GM21717 (cell line): ENCODE measurements at regions not wholly inside any gene's neighbourhood (a gene's known extent, or its start where the extent isn't known, plus 50 kb on each side); places are given as distances from the start of the nearest gene placed in this dataset.

Experiments
- ATAC-seq: cut with Tn5 transposase; IDR thresholded peaks from one replicate; pipeline ENCODE4 v1.9.1; 2021; ENCODE audit warnings: mild to moderate bottlenecking, moderate library complexity; ENCODE audit not compliant: unreplicated experiment

- no peak for ATAC-seq
Measured at GRCh38 chr18:38019292-38019691, 453.7 kb upstream of the CELF4 start.

- ATAC-seq: no peak
Measured at GRCh38 chr18:38010971-38011857, 445.6 kb upstream of the CELF4 start.

DNA sequence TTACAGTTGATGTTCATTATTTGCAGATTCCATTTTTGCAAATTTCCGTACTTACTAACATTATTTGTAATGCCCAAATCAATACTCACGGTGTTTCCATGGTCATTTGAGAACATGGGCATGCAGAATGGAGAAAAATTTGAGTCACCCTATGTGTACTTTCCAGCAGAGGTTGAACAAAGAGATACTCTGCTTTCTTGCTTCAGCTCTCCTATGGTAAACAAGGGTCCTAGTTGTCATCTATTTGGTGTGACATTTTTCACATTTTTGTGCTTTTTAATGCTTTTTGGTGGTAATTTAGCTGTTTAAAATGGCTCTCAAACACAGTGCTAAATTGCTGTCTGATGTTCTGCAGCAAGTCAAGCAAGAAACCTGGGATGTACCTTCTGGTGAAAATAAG is 444.4 kb upstream of the CELF4 start:
- no peak for ATAC-seq

- ATAC-seq: no peak
Measured at GRCh38 chr18:38009320-38009719, 443.7 kb upstream of the CELF4 start.

GRCh38 chr18:38007676-38008330 is 442.2 kb upstream of the CELF4 start:
- no peak for ATAC-seq

DNA sequence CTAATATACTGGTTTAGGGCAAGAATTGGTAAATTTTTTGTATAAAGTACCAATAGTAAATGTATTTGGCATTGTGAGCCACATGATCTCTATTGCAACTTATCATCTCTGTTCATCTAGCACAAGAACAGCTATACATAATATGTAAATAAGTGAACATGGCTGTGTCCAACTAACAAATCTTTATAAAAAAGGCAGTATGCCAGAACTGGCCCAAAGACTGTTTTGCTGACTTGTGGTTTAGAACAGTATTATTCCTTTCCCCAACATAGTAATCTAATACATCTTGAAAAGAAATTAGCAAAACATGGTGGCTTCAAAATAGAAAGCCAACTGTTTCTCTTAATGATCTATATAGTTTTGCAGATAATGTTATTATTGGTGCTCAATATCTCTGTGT is 441.4 kb upstream of the CELF4 start:
- no peak for ATAC-seq

GRCh38 chr18:38006541-38006940 is 440.9 kb upstream of the CELF4 start:
- no peak for ATAC-seq

DNA sequence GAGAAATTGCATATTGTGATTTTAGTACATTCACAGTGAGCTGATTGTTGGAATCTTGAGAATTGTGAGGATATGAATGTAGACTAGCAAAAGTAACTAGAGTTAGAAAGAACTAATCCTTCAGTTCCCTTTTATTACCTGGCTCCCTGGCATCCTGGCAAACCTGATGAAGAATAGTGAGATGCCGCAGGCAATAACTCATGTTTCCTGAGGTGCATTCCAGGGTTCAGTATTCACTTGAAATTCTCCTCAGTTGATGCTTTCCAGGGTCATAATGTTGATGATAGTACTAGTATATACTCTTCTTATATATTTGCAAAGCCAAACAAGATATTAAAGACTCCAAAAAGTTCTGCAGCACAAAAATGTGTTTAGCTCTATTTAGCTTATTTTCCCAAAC is 432.1 kb upstream of the CELF4 start:
- ATAC-seq: no peak

DNA sequence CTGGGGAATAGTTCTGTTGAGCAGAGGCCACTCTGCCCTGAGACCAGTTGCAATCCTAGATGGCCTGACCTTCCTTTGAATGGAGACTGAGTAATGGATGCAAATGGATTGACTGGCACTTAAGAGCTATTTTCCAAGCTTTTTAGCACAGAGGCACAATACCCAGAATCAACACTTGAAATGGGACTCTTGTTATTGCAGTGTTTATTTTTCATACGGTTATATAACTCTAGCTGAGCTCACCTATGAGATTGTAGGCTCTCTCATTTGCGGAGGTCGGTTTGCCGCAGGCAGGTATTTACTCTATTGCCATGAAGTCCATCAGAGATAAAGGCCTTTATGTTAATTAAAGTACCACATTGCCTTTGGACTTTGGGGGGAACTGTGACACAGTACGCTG is 422.3 kb upstream of the CELF4 start:
- ATAC-seq: no peak

DNA sequence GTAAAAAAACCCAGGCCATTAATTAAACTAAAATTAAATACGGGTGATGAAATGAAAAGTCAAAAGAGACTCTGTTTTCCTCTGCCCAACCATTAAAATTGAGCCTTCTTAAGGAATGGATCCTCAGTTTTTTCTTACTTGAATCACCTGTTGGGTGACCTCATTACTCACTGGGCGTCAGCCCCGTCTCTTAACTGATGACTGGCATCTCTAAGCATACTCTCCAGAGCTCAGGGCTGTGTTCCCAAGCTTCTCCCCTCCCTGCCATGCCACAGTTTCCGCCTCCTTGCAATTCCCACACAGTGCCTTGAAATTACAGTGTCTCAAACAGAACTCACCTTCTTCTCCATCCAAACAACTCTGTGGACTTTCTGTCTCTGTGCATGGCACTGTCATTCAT is 421.1 kb upstream of the CELF4 start:
- ATAC-seq: no peak

GRCh38 chr18:37985126-37985525 is 419.5 kb upstream of the CELF4 start:
- ATAC-seq: no peak

- ATAC-seq: no peak
Measured at GRCh38 chr18:37980556-37980955, 415.0 kb upstream of the CELF4 start.

DNA sequence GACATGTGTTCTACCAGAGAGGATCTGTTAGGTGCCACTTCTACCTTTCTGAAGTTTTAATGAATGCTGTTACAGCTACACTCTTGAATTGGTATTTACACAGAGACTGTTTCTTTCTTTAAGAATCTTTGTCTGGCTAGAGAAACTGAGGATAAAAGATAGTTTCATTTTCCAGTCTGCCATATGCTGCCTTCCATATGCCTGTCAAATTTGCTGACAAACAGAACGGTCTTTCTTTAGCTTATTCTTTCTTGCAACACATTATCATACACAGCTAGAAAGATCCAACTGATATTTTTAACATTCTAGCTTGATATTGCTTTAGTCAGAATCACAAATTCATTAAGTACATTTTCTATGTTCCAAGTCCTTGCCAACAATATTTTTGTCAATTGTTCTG is 409.8 kb upstream of the CELF4 start:
- ATAC-seq: no peak

DNA sequence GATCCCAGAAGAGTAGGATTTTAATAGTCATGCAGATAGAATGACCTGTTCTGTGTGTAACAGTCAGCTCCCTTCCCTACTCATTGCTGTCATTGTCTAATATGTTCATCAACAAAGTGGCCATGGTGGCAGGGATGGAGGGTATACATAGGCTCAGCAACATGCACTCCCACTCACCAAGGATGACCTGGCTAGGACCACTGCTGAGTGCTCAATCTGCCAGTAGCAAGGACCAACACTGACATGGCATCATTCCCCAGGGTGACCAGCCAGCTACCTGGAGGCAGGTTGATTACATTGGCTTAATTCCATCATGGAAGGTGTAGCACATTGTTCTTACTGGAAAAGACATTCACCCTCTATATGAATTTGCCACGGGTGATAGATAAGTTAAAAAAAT is 401.7 kb upstream of the CELF4 start:
- ATAC-seq: no peak

DNA sequence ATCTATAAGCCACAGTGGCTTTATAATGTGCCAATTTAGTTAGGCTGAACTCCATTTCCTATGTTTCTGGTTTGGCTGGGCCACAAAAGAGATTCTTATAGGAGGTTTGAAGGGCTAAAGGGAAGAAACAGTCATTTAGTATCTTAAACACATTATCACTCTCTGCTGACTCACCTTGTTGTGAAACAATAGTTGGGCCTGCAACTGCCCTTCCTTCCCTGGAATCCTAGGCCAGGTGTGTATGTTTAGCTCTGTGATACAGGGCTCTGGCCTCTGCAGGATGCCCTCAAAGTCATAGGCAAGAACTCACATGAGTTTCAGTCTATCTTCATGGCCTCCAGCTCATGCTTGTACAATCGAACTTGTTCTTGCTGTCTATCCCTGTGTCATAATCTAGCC is 400.0 kb upstream of the CELF4 start:
- no peak for ATAC-seq

DNA sequence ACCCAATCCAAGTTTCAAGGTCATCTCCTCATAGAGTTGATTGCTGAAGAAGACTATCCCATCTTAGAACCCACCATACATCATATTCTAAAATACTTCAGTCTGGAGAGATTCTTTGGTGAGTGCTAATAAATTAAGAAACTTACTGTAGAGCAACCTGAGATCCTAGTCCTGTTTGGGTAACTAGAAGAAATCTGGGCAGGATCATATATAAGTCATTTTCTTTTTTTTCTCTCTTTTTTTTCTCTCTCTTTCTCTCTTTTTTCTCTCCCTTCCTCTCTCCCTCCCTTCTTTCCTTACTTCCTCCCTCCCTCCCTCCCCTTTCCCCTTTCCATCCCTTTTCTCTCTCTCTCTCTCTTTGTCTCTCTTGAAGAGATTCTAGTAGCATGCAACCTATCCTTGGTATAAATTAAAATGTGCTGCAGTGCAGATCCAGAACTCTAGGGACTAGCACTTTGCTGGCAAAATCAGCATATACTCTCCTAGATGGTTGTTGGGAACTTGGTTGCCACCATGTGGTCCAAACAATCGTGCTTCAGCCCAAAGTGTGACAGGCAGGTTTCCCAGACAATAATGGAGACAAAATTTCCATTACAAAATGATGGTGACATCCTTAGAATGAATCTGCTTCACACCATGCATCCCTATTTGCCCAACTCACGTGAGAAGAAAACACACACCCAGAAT is 399.4 kb upstream of the CELF4 start:
- no peak for ATAC-seq

- no peak for ATAC-seq
Measured at GRCh38 chr18:37963837-37964236, 398.2 kb upstream of the CELF4 start.

- no peak for ATAC-seq
Measured at GRCh38 chr18:37962316-37962966, 396.8 kb upstream of the CELF4 start.

DNA sequence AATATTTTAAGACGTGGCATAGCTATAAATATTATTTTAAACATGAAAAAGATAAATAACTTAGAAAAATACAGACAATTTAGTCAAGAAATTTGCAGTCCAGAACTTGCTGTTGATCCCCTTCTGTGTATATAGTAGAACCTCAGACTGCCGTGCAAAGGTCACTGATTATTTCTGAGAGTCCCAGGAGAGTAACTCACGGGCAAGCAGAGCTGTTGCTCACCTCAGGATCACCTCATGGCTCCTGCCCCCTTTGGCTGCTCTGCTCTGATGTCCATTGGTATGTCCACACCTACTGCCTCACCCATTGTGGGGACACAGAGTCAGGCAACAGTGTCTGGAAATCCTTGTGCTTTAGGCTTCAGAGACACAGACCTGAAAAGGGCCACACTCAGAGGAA is 392.9 kb upstream of the CELF4 start:
- no peak for ATAC-seq

DNA sequence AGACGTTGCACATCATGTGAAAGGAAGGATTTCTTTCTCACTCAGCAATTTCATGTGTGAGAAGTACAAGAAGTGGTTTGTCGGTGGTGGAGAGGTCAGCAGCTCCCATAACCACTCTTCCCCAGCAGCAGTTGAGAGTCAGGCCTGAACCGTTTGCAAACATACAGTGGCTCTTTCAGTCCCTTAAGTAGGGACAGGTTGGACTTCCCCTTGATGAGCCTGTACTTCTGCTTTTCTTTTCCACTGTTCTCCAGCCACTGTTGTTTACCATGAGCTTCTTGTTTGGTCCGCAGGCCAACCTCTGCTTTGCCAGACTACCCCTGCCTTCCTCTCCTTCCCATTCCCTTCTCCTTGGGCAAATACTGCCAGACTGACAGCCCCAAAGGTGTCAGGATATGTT is 391.3 kb upstream of the CELF4 start:
- no peak for ATAC-seq

DNA sequence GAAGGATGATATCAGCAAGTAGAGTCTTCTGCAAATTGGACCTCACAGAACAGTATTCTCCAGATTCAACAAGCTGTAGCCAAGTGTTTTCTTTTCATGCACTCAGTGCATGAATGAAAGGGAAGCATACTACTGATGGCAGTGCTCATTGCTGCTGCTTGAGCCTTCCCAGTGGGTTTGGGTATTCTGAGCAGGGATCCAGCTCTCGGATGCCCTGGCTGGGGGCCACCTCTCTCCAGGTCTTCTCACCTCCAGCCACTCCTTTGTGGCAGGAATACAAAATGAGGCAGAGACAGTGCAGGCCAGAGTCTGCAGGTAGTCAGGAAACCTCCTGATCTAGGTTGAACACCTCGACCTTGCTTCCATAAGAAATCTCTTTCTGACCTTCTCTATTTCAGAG is 390.4 kb upstream of the CELF4 start:
- no peak for ATAC-seq
